IMR-90 (cell line): ENCODE measurements at regions not wholly inside any gene's neighbourhood (a gene's known extent, or its start where the extent isn't known, plus 50 kb on each side); places are given as distances from the start of the nearest gene placed in this dataset.
A peak's percentile ranks its signal among the peaks of the same experiment; 100 is the strongest.

Experiments
- ATAC-seq: fragments of 200-7000 bp; cut with Tn5 transposase; 2 replicates; pipeline ENCODE4 v1.9.1; 2020; ENCODE audit warnings: low read depth, mild to moderate bottlenecking, moderate library complexity
- BruUV-seq: library from RNA; stranded (reverse); fragments of 400-500 nt; replicated peaks from 2 replicates; lab custom pipeline; 2021; lab: Mats Ljungman, UMichigan
- CTCF ChIA-PET: fragments of 300-600 bp; formaldehyde crosslinking; extraction: SDS; loops from one replicate; lab custom pipeline; 2021; ENCODE audit warnings: antibody characterized with exemption; lab: Yijun Ruan, JAX
- POLR2A ChIA-PET: fragments of 300-600 bp; sonication (Branson Sonifier 250); formaldehyde crosslinking; loops from one replicate; lab custom pipeline; 2022; ENCODE audit warnings: antibody characterized with exemption; ENCODE audit not compliant: unreplicated experiment; lab: Charles Lee
- DNase-seq: peaks from one replicate; pipeline ENCODE4 v3.0.0; 2013
- H2AFZ ChIP-seq: replicated peaks from 2 replicates; pipeline ENCODE3; 2013; ENCODE audit warnings: low read length, mild to moderate bottlenecking; ENCODE audit not compliant: poor library complexity
- H2AK5ac ChIP-seq: 2 replicates; pipeline ENCODE4 v1.6.1; 2013; ENCODE audit warnings: low read depth, low read length, inconsistent platforms
- H2AK9ac ChIP-seq: replicated peaks from 2 replicates; pipeline ENCODE3; 2013; ENCODE audit warnings: mild to moderate bottlenecking, low read depth, low read length, moderate library complexity; ENCODE audit not compliant: poor library complexity
- H2BK120ac ChIP-seq: 2 replicates; pipeline ENCODE4 v1.6.1; 2013; ENCODE audit warnings: low read depth, low read length, inconsistent platforms
- H2BK15ac ChIP-seq: 3 replicates; pipeline ENCODE4 v1.6.1; 2013; ENCODE audit warnings: low read depth, low read length, inconsistent platforms
- H2BK20ac ChIP-seq: 2 replicates; pipeline ENCODE4 v1.6.1; 2013; ENCODE audit warnings: low read depth, mild to moderate bottlenecking, inconsistent platforms, low read length, moderate library complexity
- H2BK5ac ChIP-seq: 2 replicates; pipeline ENCODE4 v1.6.1; 2013; ENCODE audit warnings: mild to moderate bottlenecking, low read depth, low read length, inconsistent platforms; ENCODE audit not compliant: poor library complexity, severe bottlenecking
- H3K14ac ChIP-seq: replicated peaks from 2 replicates; pipeline ENCODE4 v1.6.1; 2013; ENCODE audit warnings: low read depth, low read length, inconsistent platforms
- H3K18ac ChIP-seq: 2 replicates; pipeline ENCODE4 v1.6.1; 2013; ENCODE audit warnings: low read depth, low read length, control low read depth
- H3K23ac ChIP-seq: 2 replicates; pipeline ENCODE4 v1.6.1; 2013; ENCODE audit warnings: low read depth, low read length, inconsistent platforms
- H3K27ac ChIP-seq: 2 replicates; pipeline ENCODE4 v1.5.1; 2013; ENCODE audit warnings: mild to moderate bottlenecking, control low read depth, low read length; ENCODE audit not compliant: insufficient read depth
- H3K27me3 ChIP-seq: 2 replicates; pipeline ENCODE4 v1.6.1; 2013; ENCODE audit warnings: low read length; ENCODE audit not compliant: control insufficient read depth, insufficient read depth
- H3K36me3 ChIP-seq: 2 replicates; pipeline ENCODE4 v1.6.1; 2013; ENCODE audit warnings: low read length, mixed read lengths; ENCODE audit not compliant: control insufficient read depth, insufficient read depth
- H3K4ac ChIP-seq: 2 replicates; pipeline ENCODE4 v1.6.1; 2013; ENCODE audit warnings: low read depth, low read length, inconsistent platforms
- H3K4me1 ChIP-seq: 2 replicates; pipeline ENCODE4 v1.6.1; 2013; ENCODE audit warnings: low read length, mixed read lengths; ENCODE audit not compliant: control insufficient read depth, insufficient read depth
- H3K4me2 ChIP-seq: 2 replicates; pipeline ENCODE4 v1.6.1; 2013; ENCODE audit warnings: low read depth, mild to moderate bottlenecking, control low read depth, low read length, moderate library complexity
- H3K4me3 ChIP-seq: 2 replicates; pipeline ENCODE4 v1.5.1; 2013; ENCODE audit warnings: low read depth, mild to moderate bottlenecking, control low read depth, low read length, moderate library complexity; ENCODE audit not compliant: insufficient read depth
- H3K56ac ChIP-seq: 2 replicates; pipeline ENCODE4 v1.6.1; 2013; ENCODE audit warnings: low read length, inconsistent platforms; ENCODE audit not compliant: insufficient read depth; ENCODE audit errors: extremely low read depth
- H3K79me1 ChIP-seq, 2 experiments: 2 replicates each; pipeline ENCODE4 v1.6.1; 2013; ENCODE audit warnings: low read length in 2 of 2, inconsistent platforms in 1 of 2, low read depth in 1 of 2
- H3K9ac ChIP-seq: 2 replicates; pipeline ENCODE4 v1.6.1; 2013; ENCODE audit warnings: low read depth, low read length, control low read depth
- H3K9me1 ChIP-seq: 2 replicates; pipeline ENCODE4 v1.6.1; 2013; ENCODE audit warnings: low read length, inconsistent platforms; ENCODE audit not compliant: insufficient read depth
- H3K9me3 ChIP-seq: 2 replicates; pipeline ENCODE4 v1.6.1; 2013; ENCODE audit warnings: low read length; ENCODE audit not compliant: control insufficient read depth, insufficient read depth
- H4K20me1 ChIP-seq: 2 replicates; pipeline ENCODE4 v1.6.1; 2013; ENCODE audit warnings: low read length, inconsistent platforms; ENCODE audit not compliant: insufficient read depth
- H4K5ac ChIP-seq: 2 replicates; pipeline ENCODE4 v1.6.1; 2013; ENCODE audit warnings: mild to moderate bottlenecking, low read depth, low read length, control low read depth
- H4K8ac ChIP-seq, 2 experiments: 2 replicates each; pipeline ENCODE4 v1.6.1; 2013; ENCODE audit warnings: low read depth in 2 of 2, low read length in 2 of 2, control low read depth in 1 of 2, inconsistent platforms in 1 of 2
- H4K91ac ChIP-seq: 2 replicates; pipeline ENCODE4 v1.6.1; 2013; ENCODE audit warnings: low read depth, low read length, inconsistent platforms; ENCODE audit not compliant: insufficient read depth
- WGBS, 2 experiments: methylation state at CpG; one replicate each; pipeline versions ENCODE4 v1.1.5 to v1.1.7; 2013; ENCODE audit warnings: missing lambda C conversion rate in 2 of 2; ENCODE audit not compliant: insufficient read length in 1 of 2; ENCODE audit errors: extremely low coverage in 2 of 2; 5-methylcytosine and 5-hydroxymethylcytosine counted together
- dilution Hi-C: fragments of 300-500 bp; cut with HindIII; formaldehyde crosslinking; loops from one replicate; pipeline ENCODE4 v1.14.3; 2018; ENCODE audit warnings: low sequenced_read_pairs; ENCODE audit not compliant: unreplicated experiment
- in situ Hi-C: fragments of 300-500 bp; cut with MboI; formaldehyde crosslinking; loops from 3 replicates; pipeline ENCODE4 v1.14.3; 2019; ENCODE audit warnings: low sequenced_read_pairs, inconsistent platforms, mixed read lengths
- intact Hi-C: fragments of 100-400 bp; cut with micrococcal nuclease; formaldehyde crosslinking; loops from 2 replicates; pipeline ENCODE4 v1.10.0; 2022
- TF ChIP-seq, protein P1 (sequence below): fragments of 150-350 bp; IDR thresholded peaks from 2 replicates; pipeline ENCODE4 v1.6.1; 2017; ENCODE audit warnings: mild to moderate bottlenecking, antibody characterized with exemption, low read length, low read depth

DNA sequence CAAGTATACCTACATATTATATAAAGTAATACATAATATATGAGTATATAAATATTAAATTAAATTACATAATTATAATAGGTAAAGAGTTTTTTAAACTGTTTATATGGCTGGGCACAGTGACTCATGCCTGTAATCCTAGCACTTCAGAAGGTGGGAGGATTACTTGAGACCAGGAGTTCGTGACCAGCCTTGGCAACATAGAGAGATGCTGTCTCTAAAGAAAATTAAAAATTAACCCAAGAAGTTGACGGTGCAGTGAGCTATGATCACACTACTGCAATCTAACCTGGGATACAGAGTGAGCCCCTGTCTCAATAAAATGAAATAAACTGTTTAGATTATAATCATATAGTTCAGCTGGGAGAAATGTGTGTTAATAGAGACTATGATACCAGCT, 363.0 kb downstream of the DDX10 start:
- H3K4ac ChIP-seq = no peak overlapping the region
- no peaks in the 10 kb centered on the region for H3K27me3 ChIP-seq
- H3K9me1 ChIP-seq = no peaks in the 10 kb centered on the region
- BruUV-seq = no TSS peak
- H3K18ac ChIP-seq = peak overlapping the region; percentile 27; the same call in 1 of the 2 replicates
- no peak overlapping the region for H3K56ac ChIP-seq
- no peak overlapping the region for H2AFZ ChIP-seq
- no peak overlapping the region for H4K91ac ChIP-seq
- in situ Hi-C loops = no loop called here
- H3K23ac ChIP-seq = no peak overlapping the region
- H3K4me1 ChIP-seq = peaks cover 6% of the 10 kb centered on the region
- no peaks in the 10 kb centered on the region for H3K9me3 ChIP-seq
- no peak overlapping the region for H2AK5ac ChIP-seq
- DNase-seq (no peak), ATAC-seq (no peak)
- dilution Hi-C loops = no loop called here
- no peak overlapping the region for H2AK9ac ChIP-seq
- no peak overlapping the region for H4K5ac ChIP-seq
- no peak overlapping the region for H3K14ac ChIP-seq
- no peak overlapping the region for H2BK120ac ChIP-seq
- H2BK15ac ChIP-seq = no peak overlapping the region
- CTCF ChIA-PET = interaction anchor here (1.3 kb wide), 1 partner anchor 25 kb away, joined by 3 read pairs; no protein-coding TSS in a partner anchor
- H2BK5ac ChIP-seq = no peak overlapping the region
- WGBS, 2 experiments = no CpG with 5 or more reads among the region's 2 CpGs
- H4K8ac ChIP-seq = no peak overlapping the region
- no peaks in the 10 kb centered on the region for H4K20me1 ChIP-seq
- intact Hi-C loops = loop anchor here (5.0 kb wide), 1 partner anchor 101 kb away; no protein-coding TSS in a partner anchor
- H3K79me1 ChIP-seq = no peaks in the 10 kb centered on the region
- POLR2A ChIA-PET = no interaction called here
- no peaks in the 10 kb centered on the region for H3K36me3 ChIP-seq
- no peak overlapping the region for H3K4me3 ChIP-seq
- no peak overlapping the region for H3K4me2 ChIP-seq
- no peak overlapping the region for H2BK20ac ChIP-seq
- H3K9ac ChIP-seq = no peak overlapping the region
- H3K27ac ChIP-seq = no peak overlapping the region
- TF ChIP-seq, protein P1, sequence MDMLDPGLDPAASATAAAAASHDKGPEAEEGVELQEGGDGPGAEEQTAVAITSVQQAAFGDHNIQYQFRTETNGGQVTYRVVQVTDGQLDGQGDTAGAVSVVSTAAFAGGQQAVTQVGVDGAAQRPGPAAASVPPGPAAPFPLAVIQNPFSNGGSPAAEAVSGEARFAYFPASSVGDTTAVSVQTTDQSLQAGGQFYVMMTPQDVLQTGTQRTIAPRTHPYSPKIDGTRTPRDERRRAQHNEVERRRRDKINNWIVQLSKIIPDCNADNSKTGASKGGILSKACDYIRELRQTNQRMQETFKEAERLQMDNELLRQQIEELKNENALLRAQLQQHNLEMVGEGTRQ = no peak
